CD14-positive monocyte (primary cell): ENCODE measurements at regions not wholly inside any gene's neighbourhood (a gene's known extent, or its start where the extent isn't known, plus 50 kb on each side); places are given as distances from the start of the nearest gene placed in this dataset.

Experiments
- DNase-seq, 3 donors: peaks; one replicate each; pipeline ENCODE4 v3.0.0-alpha.2; 2011 to 2022
- H2AFZ ChIP-seq: 2 replicates; pipeline ENCODE4 v1.6.0; 2012; ENCODE audit warnings: mild to moderate bottlenecking, low read depth, low read length, inconsistent platforms; ENCODE audit not compliant: insufficient read depth, poor library complexity, severe bottlenecking
- H3K27ac ChIP-seq, 2 donors: 1 replicate in 1 of 2; 2 replicates in 1 of 2; pipeline ENCODE4 v1.5.1; 2012 to 2013; ENCODE audit warnings: low read length in 2 of 2, control low read depth in 1 of 2, inconsistent platforms in 1 of 2, low read depth in 1 of 2, mild to moderate bottlenecking in 1 of 2
- H3K27me3 ChIP-seq, 2 donors: one replicate each; pipeline versions ENCODE4 v1.6.0 to v1.6.1; 2011 to 2013; ENCODE audit warnings: low read length in 2 of 2; ENCODE audit not compliant: control insufficient read depth in 2 of 2, insufficient read depth in 2 of 2
- H3K36me3 ChIP-seq, 2 donors: replicated peaks in 1 of 2; 1 replicate in 1 of 2; 2 replicates in 1 of 2; pipeline versions ENCODE4 v1.5.1 to v1.6.1; 2012 to 2013; ENCODE audit warnings: low read length in 2 of 2, control low read depth in 1 of 2, inconsistent platforms in 1 of 2, mild to moderate bottlenecking in 1 of 2; ENCODE audit not compliant: insufficient read depth in 2 of 2, control insufficient read depth in 1 of 2
- H3K4me1 ChIP-seq, 2 donors: 1 replicate in 1 of 2; 2 replicates in 1 of 2; pipeline versions ENCODE4 v1.5.1 to v1.6.1; 2012 to 2013; ENCODE audit warnings: low read length in 2 of 2, control low read depth in 1 of 2, inconsistent platforms in 1 of 2, mild to moderate bottlenecking in 1 of 2, moderate library complexity in 1 of 2; ENCODE audit not compliant: insufficient read depth in 2 of 2, control insufficient read depth in 1 of 2
- H3K4me2 ChIP-seq: replicated peaks from 2 replicates; pipeline ENCODE3; 2012; ENCODE audit warnings: low read length, moderate library complexity, mild to moderate bottlenecking; ENCODE audit not compliant: poor library complexity, severe bottlenecking; ENCODE audit errors: extremely low read depth
- H3K4me3 ChIP-seq, 3 experiments: fragments of 200-600 bp in 1 of 3; sonication (generic) in 1 of 3; replicated peaks in 1 of 3; 1 replicate in 2 of 3; 2 replicates in 1 of 3; pipeline ENCODE4 v1.5.1; 2011 to 2013; ENCODE audit warnings: low read length in 3 of 3, mild to moderate bottlenecking in 3 of 3, control low read depth in 2 of 3, low read depth in 2 of 3, inconsistent platforms in 1 of 3, moderate library complexity in 1 of 3
- H3K79me2 ChIP-seq: 2 replicates; pipeline ENCODE4 v1.6.0; 2012; ENCODE audit warnings: mild to moderate bottlenecking, control low read depth, inconsistent platforms, low read length, moderate library complexity; ENCODE audit not compliant: insufficient read depth
- H3K9ac ChIP-seq: 2 replicates; pipeline ENCODE4 v1.6.0; 2017; ENCODE audit warnings: low read length, mild to moderate bottlenecking; ENCODE audit not compliant: insufficient read depth, poor library complexity, severe bottlenecking
- H3K9me3 ChIP-seq, 2 donors: replicated peaks in 1 of 2; 1 replicate in 1 of 2; 2 replicates in 1 of 2; pipeline versions ENCODE4 v1.5.1 to v1.6.1; 2012 to 2013; ENCODE audit warnings: low read length in 2 of 2, control low read depth in 1 of 2; ENCODE audit not compliant: control insufficient read depth in 1 of 2, insufficient read depth in 1 of 2
- H4K20me1 ChIP-seq: 2 replicates; pipeline ENCODE4 v1.6.0; 2012; ENCODE audit warnings: mild to moderate bottlenecking, low read length, control low read depth, moderate library complexity; ENCODE audit not compliant: insufficient read depth
- H3K27ac Mint-ChIP-seq, 7 donors: one replicate each; pipeline ENCODE4 v1.8.0; 2020; ENCODE audit warnings: mild to moderate bottlenecking in 7 of 7, mixed read lengths in 7 of 7, moderate library complexity in 6 of 7, inconsistent platforms in 2 of 7
- H3K27me3 Mint-ChIP-seq, 3 donors: one replicate each; pipeline ENCODE4 v1.8.0; 2021 to 2022; ENCODE audit warnings: low read depth in 3 of 3, mild to moderate bottlenecking in 3 of 3, mixed read lengths in 3 of 3, moderate library complexity in 3 of 3, inconsistent platforms in 1 of 3
- H3K36me3 Mint-ChIP-seq, 2 donors: one replicate each; pipeline ENCODE4 v1.8.0; 2020; ENCODE audit warnings: mixed read lengths in 2 of 2, inconsistent platforms in 1 of 2, mild to moderate bottlenecking in 1 of 2
- H3K4me1 Mint-ChIP-seq: one replicate; pipeline ENCODE4 v1.8.0; 2020; ENCODE audit warnings: mild to moderate bottlenecking, mixed read lengths
- H3K4me3 Mint-ChIP-seq, 2 donors: one replicate each; pipeline ENCODE4 v1.8.0; 2020; ENCODE audit warnings: mild to moderate bottlenecking in 2 of 2, mixed read lengths in 2 of 2, moderate library complexity in 1 of 2
- H3K9me3 Mint-ChIP-seq, 7 donors: one replicate each; pipeline ENCODE4 v1.8.0; 2020 to 2022; ENCODE audit warnings: mixed read lengths in 7 of 7, mild to moderate bottlenecking in 6 of 7, moderate library complexity in 6 of 7, inconsistent platforms in 2 of 7
- CTCF ChIP-seq: fragments of 200-600 bp; IDR thresholded peaks from one replicate; pipeline ENCODE4 v1.8.0; 2022; ENCODE audit warnings: antibody characterized with exemption, mild to moderate bottlenecking
- WGBS: methylation state at CpG from one replicate; pipeline ENCODE4 v1.1.5; 2013; ENCODE audit warnings: missing lambda C conversion rate; ENCODE audit not compliant: insufficient coverage; 5-methylcytosine and 5-hydroxymethylcytosine counted together
- intact Hi-C, 2 donors: fragments of 100-400 bp; cut with micrococcal nuclease; formaldehyde crosslinking; loops; one replicate each; pipeline versions ENCODE4 v1.15.0 to v1.15.1; 2023

DNA sequence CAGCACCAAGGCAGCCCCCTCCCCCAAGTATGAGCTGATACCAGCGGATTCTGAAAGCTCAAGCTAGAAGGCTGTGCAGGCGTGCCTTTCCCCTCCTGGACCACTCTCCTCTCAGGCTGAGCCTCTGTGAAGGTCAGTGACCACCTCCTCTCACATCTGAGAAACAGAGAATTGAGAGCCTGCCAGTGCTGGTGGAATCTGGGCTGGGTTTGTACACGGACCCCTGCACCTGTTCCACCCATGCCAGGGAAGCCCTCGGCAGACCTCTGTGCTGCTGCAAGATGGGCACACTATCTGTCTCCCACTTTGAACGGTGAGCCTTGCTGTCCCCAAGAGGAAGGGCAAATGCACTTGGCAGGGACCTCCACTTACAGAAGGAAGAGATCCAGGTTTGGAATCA, 54.7 kb upstream of the SDK2 start:
- Histone ChIP-seq H3K9ac (no peak overlapping the region), H2AFZ (no peak overlapping the region), H3K27me3 (peaks cover 0 to 2% of the 10 kb centered on the region in 2 donors), H3K36me3 (no peaks in the 10 kb centered on the region), H3K79me2 (no peaks in the 10 kb centered on the region), H3K9me3 (peaks cover 0 to 16% of the 10 kb centered on the region in 2 donors), H3K4me1 (peaks cover 15% of the 10 kb centered on the region in 2 donors), H3K27ac (no peak overlapping the region), H3K4me3 (no peak overlapping the region), H3K4me2 (no peak overlapping the region), H4K20me1 (no peaks in the 10 kb centered on the region)
- Mint-ChIP-seq H3K27me3 (peaks cover 0 to 4% (median 0%) of the 10 kb centered on the region in 3 donors), H3K27ac (peak overlapping the region in 1 of 7 donors; percentile 60), H3K9me3 (peaks cover 8 to 17% (median 11%) of the 10 kb centered on the region in 7 donors), H3K4me3 (no peak overlapping the region), H3K4me1 (peaks cover 27% of the 10 kb centered on the region), H3K36me3 (peaks cover 0 to 2% of the 10 kb centered on the region in 2 donors)
- intact Hi-C loops = no loop called here
- DNase-seq = no peak
- WGBS = 90% methylated on average over 3 of the region's 5 CpGs
- TF ChIP-seq CTCF = no peak

DNA sequence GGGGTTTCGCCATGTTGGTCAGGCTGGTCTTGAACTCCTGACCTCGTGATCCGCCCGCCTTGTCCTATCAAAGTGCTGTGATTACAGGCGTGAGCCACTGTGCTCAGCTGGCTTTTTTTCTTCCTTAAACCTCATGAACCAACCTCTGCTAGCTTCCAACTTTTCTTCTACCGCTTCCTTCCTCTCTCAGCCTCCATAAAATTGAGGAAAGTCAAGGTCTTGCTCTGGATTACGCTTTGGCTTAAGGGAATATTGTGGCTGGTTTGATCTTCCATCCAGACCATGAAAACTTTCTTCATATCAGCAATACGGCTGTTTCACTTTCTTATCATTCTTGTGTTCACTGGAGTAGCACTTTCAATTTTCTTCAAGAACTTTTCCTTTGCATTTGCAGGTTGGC, 57.5 kb upstream of the SDK2 start:
- Histone ChIP-seq H3K79me2 (no peaks in the 10 kb centered on the region), H3K27me3 (peaks cover 0 to 2% of the 10 kb centered on the region in 2 donors), H4K20me1 (no peaks in the 10 kb centered on the region), H3K36me3 (no peaks in the 10 kb centered on the region), H3K27ac (no peak overlapping the region), H2AFZ (no peak overlapping the region), H3K4me3 (no peak overlapping the region), H3K4me2 (no peak overlapping the region), H3K4me1 (no peaks in the 10 kb centered on the region), H3K9ac (no peak overlapping the region), H3K9me3 (no peaks in the 10 kb centered on the region)
- H3K9me3 Mint-ChIP-seq = peaks cover 0 to 3% (median 0%) of the 10 kb centered on the region in 7 donors
- no peak overlapping the region for H3K27ac Mint-ChIP-seq
- WGBS = 93% methylated on average over 4 of the region's 8 CpGs
- H3K27me3 Mint-ChIP-seq = peaks cover 0 to 4% (median 0%) of the 10 kb centered on the region in 3 donors
- H3K4me1 Mint-ChIP-seq = peaks cover 6% of the 10 kb centered on the region
- no peak for TF ChIP-seq CTCF
- intact Hi-C loops = no loop called here
- no peaks in the 10 kb centered on the region for H3K36me3 Mint-ChIP-seq
- no peak for DNase-seq
- H3K4me3 Mint-ChIP-seq = no peak overlapping the region
